ENCODE measurements at regions not wholly inside any gene's neighbourhood (a gene's known extent, or its start where the extent isn't known, plus 50 kb on each side); places are given as distances from the start of the nearest gene placed in this dataset.

DNA sequence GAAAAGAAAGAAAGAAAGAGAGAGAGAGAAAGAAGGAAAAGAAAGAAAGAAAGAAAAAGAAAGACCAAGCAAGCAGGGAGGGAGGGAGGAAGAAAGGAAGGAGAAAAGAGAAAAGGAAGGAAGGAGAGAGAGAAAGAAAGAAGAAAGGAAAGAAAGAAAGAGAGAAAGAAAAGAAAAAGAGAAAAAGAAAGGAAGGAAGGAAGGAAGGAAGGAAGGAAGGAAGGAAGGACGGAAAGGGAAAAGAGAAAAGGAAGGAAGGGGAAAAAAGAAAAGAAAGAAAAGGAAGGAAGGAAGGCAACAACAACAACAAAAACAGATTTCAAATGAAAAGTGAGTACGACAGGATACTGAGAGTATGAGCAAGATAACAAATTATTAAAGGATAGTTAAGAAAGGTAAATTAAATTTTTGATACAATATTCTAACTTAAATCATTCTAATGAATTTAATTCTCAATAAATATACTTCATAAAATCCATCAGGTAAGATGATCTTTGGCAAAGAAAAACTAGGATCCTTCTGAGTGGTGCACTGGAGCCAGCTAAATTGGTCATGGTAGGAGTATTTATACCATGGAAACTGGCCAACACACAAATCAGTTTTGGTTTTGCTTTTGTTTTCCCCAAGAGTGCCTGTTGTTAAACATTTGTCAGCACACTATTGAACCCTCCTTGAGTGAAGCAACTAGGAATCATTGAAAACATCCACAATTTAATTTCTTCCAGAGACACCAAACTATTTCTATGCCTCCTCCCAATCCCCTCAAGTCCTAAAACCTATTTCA, 56.1 kb upstream of the DYRK2 start:
- Histone ChIP-seq H3K4me1 (ENCODE audit: insufficient read depth, low read length, severe bottlenecking) (no peaks in the 10 kb centered on the region), H4K20me1 (ENCODE audit: insufficient read depth, low read length) (no peaks in the 10 kb centered on the region), H2AFZ (ENCODE audit: low read length) (no peak overlapping the region), H3K27me3 (ENCODE audit: insufficient read depth, low read length) (no peaks in the 10 kb centered on the region), H3K9me3 (ENCODE audit: low read length) (no peaks in the 10 kb centered on the region), H3K4me3 (ENCODE audit: low read depth, low read length, poor library complexity, severe bottlenecking) (no peak overlapping the region), H3K9ac (ENCODE audit: low read length) (no peak overlapping the region), H3K4me2 (ENCODE audit: low read length) (no peak overlapping the region), H3F3A (ENCODE audit: insufficient read depth, low read length) (no peaks in the 10 kb centered on the region), H3K79me2 (ENCODE audit: insufficient read depth, low read length) (no peaks in the 10 kb centered on the region), H3K9me2 (ENCODE audit: low read depth, low read length) (no peaks in the 10 kb centered on the region), H3K36me3 (ENCODE audit: insufficient read depth, low read length) (no peaks in the 10 kb centered on the region), H3K27ac (ENCODE audit: low read depth, low read length, poor library complexity, severe bottlenecking) (no peak overlapping the region)
- TF ChIP-seq, protein P1, sequence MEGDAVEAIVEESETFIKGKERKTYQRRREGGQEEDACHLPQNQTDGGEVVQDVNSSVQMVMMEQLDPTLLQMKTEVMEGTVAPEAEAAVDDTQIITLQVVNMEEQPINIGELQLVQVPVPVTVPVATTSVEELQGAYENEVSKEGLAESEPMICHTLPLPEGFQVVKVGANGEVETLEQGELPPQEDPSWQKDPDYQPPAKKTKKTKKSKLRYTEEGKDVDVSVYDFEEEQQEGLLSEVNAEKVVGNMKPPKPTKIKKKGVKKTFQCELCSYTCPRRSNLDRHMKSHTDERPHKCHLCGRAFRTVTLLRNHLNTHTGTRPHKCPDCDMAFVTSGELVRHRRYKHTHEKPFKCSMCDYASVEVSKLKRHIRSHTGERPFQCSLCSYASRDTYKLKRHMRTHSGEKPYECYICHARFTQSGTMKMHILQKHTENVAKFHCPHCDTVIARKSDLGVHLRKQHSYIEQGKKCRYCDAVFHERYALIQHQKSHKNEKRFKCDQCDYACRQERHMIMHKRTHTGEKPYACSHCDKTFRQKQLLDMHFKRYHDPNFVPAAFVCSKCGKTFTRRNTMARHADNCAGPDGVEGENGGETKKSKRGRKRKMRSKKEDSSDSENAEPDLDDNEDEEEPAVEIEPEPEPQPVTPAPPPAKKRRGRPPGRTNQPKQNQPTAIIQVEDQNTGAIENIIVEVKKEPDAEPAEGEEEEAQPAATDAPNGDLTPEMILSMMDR (IDR thresholded peaks at IDR 0.05; ENCODE audit: low read length): no peak
- TF ChIP-seq EZH2 (IDR thresholded peaks at IDR 0.05; ENCODE audit: borderline replicate concordance, low read length): no peak

DNA sequence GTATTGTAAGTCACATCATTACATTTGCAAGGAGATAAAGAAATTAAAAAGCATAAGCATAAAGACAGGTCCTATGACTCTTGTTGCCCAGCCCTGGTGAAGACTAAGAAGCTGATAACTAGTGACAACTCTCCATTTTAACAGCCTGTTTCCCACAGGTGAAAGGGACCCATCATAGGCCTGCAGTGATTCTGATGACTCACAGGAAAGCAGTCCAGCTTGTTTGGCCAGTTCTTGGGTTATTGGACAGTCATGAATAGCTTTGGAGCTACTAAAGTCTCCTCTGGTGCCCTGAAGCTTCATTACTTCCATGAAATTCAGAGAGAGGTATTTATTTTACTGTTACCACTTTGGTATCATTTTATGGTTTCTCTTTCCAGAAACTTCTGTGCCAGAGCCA, 55.5 kb upstream of the DYRK2 start:
- H3K9me3 ChIP-seq (ENCODE audit: low read length): no peaks in the 10 kb centered on the region
- H3K4me3 ChIP-seq (ENCODE audit: low read depth, low read length, poor library complexity, severe bottlenecking): no peak overlapping the region
- H3F3A ChIP-seq (ENCODE audit: insufficient read depth, low read length): no peaks in the 10 kb centered on the region
- H3K9me2 ChIP-seq (ENCODE audit: low read depth, low read length): no peaks in the 10 kb centered on the region
- H3K27me3 ChIP-seq (ENCODE audit: insufficient read depth, low read length): no peaks in the 10 kb centered on the region
- no peaks in the 10 kb centered on the region for H3K36me3 ChIP-seq (ENCODE audit: insufficient read depth, low read length)
- no peaks in the 10 kb centered on the region for H4K20me1 ChIP-seq (ENCODE audit: insufficient read depth, low read length)
- H3K4me1 ChIP-seq (ENCODE audit: insufficient read depth, low read length, severe bottlenecking): no peaks in the 10 kb centered on the region
- TF ChIP-seq EZH2 (IDR thresholded peaks at IDR 0.05; ENCODE audit: borderline replicate concordance, low read length): no peak
- TF ChIP-seq, protein P1 (IDR thresholded peaks at IDR 0.05; ENCODE audit: low read length): no peak
- H3K27ac ChIP-seq (ENCODE audit: low read depth, low read length, poor library complexity, severe bottlenecking): no peak overlapping the region
- no peaks in the 10 kb centered on the region for H3K79me2 ChIP-seq (ENCODE audit: insufficient read depth, low read length)
- H3K9ac ChIP-seq (ENCODE audit: low read length): no peak overlapping the region
- no peak overlapping the region for H3K4me2 ChIP-seq (ENCODE audit: low read length)
- no peak overlapping the region for H2AFZ ChIP-seq (ENCODE audit: low read length)

DNA sequence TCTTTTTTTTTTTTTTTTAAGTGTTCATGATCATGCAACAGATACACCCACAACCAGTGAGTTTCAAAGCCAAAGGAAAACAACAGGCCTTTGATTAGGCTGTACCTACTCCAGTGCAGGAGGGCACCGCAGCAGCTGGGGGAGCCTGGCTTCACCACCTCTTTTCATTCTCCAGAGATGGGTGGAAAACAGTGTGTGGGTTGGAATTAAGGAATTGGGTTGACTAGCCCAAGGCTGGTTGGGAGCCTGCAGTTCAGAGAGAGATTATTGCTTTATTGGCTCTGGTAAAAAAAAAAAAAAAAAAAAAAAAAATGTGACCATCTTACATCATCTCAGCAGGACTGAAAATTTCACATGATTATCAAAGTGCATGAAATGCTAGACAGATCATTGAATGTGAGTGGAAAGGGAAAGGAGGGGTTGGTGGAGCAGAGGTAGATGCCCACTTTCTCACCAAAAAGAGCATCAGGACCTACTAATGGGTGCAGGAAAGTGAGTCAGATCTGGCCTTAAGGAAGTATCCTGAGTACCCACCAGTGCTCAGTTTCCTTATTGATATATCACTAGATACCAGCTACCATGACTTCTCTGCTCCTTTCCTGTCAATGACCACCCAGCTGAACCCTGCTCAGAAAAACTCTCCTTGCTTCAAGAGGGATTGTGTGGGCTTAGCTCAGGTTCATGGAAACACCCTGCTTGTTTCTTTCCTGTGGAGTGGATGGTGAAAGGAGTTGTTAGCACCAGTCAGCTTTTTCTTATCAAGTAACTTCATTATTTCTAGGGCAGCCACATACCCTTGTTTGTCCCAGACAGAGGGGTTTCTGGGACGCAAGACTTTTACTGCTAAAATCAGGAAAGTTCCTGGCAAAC, 54.8 kb upstream of the DYRK2 start:
- Histone ChIP-seq H4K20me1 (ENCODE audit: insufficient read depth, low read length) (no peaks in the 10 kb centered on the region), H3K4me3 (ENCODE audit: low read depth, low read length, poor library complexity, severe bottlenecking) (no peak overlapping the region), H2AFZ (ENCODE audit: low read length) (no peak overlapping the region), H3K4me2 (ENCODE audit: low read length) (no peak overlapping the region), H3K9me2 (ENCODE audit: low read depth, low read length) (no peaks in the 10 kb centered on the region), H3K4me1 (ENCODE audit: insufficient read depth, low read length, severe bottlenecking) (no peaks in the 10 kb centered on the region), H3F3A (ENCODE audit: insufficient read depth, low read length) (no peaks in the 10 kb centered on the region), H3K27ac (ENCODE audit: low read depth, low read length, poor library complexity, severe bottlenecking) (no peak overlapping the region), H3K36me3 (ENCODE audit: insufficient read depth, low read length) (no peaks in the 10 kb centered on the region), H3K27me3 (ENCODE audit: insufficient read depth, low read length) (no peaks in the 10 kb centered on the region), H3K9ac (ENCODE audit: low read length) (no peak overlapping the region), H3K9me3 (ENCODE audit: low read length) (no peaks in the 10 kb centered on the region), H3K79me2 (ENCODE audit: insufficient read depth, low read length) (no peaks in the 10 kb centered on the region)
- TF ChIP-seq, protein P1 (IDR thresholded peaks at IDR 0.05; ENCODE audit: low read length): no peak
- TF ChIP-seq EZH2 (IDR thresholded peaks at IDR 0.05; ENCODE audit: borderline replicate concordance, low read length): no peak
